Ovary (tissue), 3 donors: ENCODE measurements at regions not wholly inside any gene's neighbourhood (a gene's known extent, or its start where the extent isn't known, plus 50 kb on each side); places are given as distances from the start of the nearest gene placed in this dataset.
"Not testable (repeated sequence)": the region's sequence is repeated elsewhere in the genome, so short reads cannot be mapped to it uniquely, and the experiment has no call there.

Experiments used
- POLR2A ChIP-seq: fragments of 450-650 bp; IDR thresholded peaks from one replicate; pipeline ENCODE4 v1.6.1; 2017; ENCODE audit warnings: antibody characterized with exemption, mild to moderate bottlenecking, moderate library complexity
- TF ChIP-seq, protein P1 (sequence below), 3 donors: fragments of 450-650 bp in 2 of 3; fragments of 200-600 bp in 1 of 3; IDR thresholded peaks; one replicate each; pipeline versions ENCODE4 v1.5.1 to v1.8.0; 2016 to 2022; ENCODE audit warnings: antibody characterized with exemption in 3 of 3, mild to moderate bottlenecking in 1 of 3
- donor health status: DM: no; HTN: no; CAD: no.

DNA sequence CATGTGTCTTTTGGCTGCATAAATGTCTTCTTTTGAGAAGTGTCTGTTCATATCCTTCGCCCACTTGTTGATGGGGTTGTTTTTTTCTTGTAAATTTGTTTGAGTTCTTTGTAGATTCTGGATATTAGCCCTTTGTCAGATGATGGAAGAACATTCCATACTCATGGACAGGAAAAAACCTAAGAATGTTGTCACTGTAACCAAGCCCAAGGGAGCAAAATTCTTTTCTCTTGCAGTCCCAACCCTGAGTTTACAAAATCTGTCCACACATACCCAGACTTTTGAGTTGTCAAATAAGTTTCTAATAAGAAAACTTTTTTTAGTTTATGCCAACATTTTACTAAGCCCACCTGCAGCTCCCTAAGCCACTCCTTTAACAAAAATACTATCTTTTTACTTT lies 408.2 kb upstream of the FAT1 start:
- TF ChIP-seq, protein P1, sequence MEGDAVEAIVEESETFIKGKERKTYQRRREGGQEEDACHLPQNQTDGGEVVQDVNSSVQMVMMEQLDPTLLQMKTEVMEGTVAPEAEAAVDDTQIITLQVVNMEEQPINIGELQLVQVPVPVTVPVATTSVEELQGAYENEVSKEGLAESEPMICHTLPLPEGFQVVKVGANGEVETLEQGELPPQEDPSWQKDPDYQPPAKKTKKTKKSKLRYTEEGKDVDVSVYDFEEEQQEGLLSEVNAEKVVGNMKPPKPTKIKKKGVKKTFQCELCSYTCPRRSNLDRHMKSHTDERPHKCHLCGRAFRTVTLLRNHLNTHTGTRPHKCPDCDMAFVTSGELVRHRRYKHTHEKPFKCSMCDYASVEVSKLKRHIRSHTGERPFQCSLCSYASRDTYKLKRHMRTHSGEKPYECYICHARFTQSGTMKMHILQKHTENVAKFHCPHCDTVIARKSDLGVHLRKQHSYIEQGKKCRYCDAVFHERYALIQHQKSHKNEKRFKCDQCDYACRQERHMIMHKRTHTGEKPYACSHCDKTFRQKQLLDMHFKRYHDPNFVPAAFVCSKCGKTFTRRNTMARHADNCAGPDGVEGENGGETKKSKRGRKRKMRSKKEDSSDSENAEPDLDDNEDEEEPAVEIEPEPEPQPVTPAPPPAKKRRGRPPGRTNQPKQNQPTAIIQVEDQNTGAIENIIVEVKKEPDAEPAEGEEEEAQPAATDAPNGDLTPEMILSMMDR (IDR thresholded peaks at IDR 0.05): not testable (repeated sequence)
- TF ChIP-seq POLR2A: not testable (repeated sequence)
